Hematopoietic multipotent progenitor cell treated with erythropoietin and hydrocortisone succinate and interleukin-3 and kit ligand, for 8 days (in vitro differentiated cells): ENCODE measurements at regions not wholly inside any gene's neighbourhood (a gene's known extent, or its start where the extent isn't known, plus 50 kb on each side); places are given as distances from the start of the nearest gene placed in this dataset.

Experiments used
- DNase-seq: peaks from one replicate; pipeline ENCODE4 v3.0.0-alpha.2; 2015

DNA sequence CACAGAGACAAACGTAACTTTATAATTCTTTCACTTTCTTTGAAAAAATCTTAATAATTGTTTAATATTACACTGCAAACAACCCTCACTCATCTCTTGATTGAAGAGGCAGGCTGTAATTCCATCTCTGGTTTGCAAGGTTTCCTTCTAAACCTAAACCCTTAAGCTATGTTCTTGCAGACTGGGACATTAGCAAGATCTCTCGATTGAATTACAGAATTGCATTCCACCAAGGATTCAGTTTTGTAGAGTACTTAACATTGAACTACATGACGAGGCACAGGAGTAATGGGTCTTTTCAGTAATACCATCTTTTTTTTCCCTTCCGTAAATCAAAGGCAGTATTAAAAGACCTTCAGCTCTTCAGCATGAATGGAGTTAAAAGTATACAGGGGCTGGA is 111.6 kb upstream of the EEF1E1 start:
- DNase-seq: no peak

- no peak for DNase-seq
These were observed 110.5 kb upstream of the EEF1E1 start for GRCh38 chr6:8212720-8213434.

GRCh38 chr6:8207869-8208191 is 105.5 kb upstream of the EEF1E1 start:
- DNase-seq: no peak

DNA sequence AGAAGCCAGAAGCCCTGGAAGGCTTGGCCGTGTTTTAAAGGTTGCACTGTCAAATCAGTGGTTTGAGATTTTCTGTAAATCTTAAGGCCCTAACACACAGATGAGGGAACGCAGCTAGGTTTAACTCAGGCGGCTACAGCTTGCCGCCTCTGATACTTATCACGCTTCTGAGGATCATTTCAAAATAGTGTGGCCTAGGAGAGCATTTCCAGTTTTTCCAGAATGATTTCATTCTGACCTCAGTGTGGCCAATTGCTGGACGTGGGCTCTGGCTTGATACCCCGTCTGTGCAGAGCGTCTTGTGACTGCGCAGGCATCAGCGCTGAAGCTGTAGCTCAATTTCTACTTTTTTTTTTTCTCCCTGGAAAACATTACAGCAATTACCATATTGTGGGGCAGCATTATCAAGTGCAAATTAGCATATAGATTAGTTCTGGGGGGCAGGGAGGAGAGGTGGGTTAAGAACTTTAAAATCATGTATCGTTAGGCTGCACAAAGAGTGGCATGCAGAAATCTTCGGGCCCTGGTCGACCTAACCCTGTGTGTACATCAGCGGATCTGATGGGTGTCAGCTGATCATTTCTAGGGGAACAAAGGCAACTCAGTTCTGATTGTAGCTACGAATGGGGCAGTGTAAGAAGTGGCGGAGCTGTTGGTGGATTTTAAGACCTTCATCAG is 105.0 kb upstream of the EEF1E1 start:
- DNase-seq: no peak

DNA sequence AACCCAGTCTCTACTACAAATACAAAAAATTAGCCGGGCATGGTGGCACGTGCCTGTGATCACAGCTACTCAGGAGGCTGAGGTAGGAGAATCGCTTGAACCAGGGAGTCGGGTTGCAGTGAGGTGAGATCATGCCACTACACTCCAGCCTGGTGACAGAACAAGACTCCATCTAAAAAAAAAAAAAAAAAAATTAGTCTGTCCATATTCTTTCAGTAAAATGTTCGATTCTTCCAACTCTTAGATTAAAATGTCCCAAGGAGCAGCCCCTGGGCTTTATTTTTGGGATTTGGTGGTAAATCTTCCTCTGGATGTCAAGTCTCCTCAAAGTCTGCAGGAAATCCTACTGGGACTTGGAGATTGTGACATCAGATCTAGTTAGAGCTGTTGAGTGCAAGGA is 101.0 kb upstream of the EEF1E1 start:
- DNase-seq: no peak

GRCh38 chr6:8201679-8202078 is 99.3 kb upstream of the EEF1E1 start:
- no peak for DNase-seq

DNA sequence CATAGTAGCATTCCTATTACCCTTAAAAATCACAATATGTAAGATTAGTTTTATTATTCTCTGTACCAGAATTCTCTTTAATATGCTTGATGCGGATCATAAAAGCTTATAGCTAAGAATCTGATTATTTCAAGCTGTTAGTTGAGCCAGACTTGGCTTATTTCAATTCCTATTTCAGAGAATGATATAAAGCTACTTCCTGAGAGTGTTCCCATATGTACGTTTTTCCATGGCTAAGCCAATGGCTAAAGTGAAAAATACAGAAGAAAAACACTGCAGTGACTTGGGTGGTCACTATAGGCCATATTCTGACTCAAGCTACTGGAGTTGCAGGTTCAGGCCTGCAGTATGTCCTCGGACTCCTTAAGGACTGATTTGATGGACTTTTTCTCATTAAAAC is 97.9 kb upstream of the EEF1E1 start:
- DNase-seq: no peak

DNA sequence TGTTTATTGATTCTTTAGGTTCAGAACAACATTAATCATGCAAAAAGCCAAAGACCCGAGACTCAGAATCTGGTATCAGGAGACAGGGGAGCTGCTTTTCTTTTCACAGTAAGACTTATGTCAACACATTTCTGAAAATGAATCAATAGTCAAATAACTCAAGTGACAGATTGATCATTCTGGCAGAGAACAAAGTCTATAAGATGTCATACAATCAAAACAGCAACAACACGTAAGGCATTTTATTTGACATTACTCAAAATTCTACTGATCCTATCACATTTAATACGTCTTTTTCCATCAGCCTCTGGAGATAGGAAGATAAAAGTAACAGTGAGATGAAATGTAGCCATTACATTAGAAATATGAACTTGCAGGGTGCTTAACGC is 93.4 kb upstream of the EEF1E1 start:
- no peak for DNase-seq

- no peak for DNase-seq
These were observed 92.8 kb upstream of the EEF1E1 start for GRCh38 chr6:8195040-8195713.

DNA sequence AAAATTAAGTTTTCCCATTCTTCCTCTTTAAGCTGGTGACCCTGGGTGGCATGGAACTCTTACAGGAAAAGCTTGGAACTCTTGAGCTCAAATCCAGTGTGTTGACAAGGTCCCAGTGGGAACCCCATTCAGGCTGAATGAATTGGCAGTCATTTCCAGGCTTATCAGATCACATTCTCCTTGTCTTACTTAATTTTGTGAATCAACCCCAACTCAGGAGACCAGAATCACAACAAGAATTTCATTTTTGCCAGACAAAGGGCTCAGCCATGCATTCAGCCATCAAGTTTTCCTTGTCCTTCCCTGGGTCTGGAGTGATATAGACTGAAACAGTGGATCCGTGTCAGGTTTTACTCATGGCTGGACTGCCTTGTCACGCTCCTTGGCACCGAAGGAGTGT is 92.1 kb upstream of the EEF1E1 start:
- DNase-seq: no peak

DNA sequence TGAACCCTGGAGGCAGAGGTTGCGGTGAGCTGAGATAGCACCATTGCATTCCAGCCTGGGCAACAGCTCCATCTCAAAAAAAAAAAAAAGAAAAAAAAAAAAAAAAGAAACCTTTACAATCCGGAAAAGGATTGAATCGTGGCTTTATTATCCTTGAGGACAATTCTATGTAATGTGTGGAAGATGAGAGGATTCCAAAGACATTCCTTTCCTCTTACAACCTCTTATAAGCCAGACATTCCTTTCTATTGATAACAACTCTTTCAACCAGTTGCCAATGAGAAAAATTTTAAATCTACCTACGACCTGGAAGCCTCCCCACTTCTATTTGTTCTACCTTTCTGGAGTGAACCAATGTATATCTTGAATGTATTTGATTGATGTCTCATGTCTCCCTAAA is 91.2 kb upstream of the EEF1E1 start:
- DNase-seq: no peak

- DNase-seq: no peak
These were observed 90.2 kb upstream of the EEF1E1 start for GRCh38 chr6:8192597-8192996.

DNA sequence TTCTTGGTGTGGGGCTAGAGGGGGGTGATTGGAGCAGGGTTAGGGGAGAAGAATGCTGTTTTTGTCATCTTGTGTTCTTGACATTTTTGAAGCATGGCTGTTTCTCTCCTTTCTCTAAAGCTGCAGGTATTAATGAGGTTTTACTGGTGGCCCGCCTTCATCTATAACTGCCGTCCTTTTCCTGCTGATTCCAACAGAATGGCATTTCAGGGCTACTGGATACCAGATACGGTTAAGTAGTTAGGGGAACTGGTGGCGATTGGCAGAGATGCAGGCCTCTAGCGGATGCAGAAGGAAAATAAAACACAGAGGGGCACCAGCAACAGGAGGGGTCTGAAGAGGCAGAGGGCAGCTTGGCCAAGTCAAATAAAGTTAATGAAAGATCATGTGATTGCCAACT is 89.7 kb upstream of the EEF1E1 start:
- DNase-seq: no peak

DNA sequence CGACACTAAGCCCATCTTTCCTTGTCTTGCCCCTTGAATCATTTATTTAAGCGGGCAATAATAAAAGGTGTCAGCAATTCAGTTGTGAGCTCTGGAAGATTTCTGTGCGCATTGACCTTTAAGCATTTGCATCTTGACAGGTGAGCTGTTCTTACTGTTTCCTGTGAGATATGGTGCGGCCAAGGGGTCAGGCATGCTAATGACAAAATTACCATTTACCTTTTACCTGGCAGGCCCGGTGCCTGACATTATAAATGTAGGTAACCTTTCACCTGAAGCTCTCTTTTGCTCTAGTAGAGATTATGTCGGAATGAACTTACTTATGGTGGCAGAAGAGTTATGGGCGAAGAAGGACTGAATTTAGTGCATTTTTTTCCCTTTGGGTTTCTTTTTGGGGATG is 89.3 kb upstream of the EEF1E1 start:
- no peak for DNase-seq

GRCh38 chr6:8187209-8187608 is 84.9 kb upstream of the EEF1E1 start:
- DNase-seq: no peak

- DNase-seq: no peak
These were observed 80.7 kb upstream of the EEF1E1 start for GRCh38 chr6:8182902-8183665.

- DNase-seq: no peak
These were observed 79.8 kb upstream of the EEF1E1 start for GRCh38 chr6:8181951-8182845.

DNA sequence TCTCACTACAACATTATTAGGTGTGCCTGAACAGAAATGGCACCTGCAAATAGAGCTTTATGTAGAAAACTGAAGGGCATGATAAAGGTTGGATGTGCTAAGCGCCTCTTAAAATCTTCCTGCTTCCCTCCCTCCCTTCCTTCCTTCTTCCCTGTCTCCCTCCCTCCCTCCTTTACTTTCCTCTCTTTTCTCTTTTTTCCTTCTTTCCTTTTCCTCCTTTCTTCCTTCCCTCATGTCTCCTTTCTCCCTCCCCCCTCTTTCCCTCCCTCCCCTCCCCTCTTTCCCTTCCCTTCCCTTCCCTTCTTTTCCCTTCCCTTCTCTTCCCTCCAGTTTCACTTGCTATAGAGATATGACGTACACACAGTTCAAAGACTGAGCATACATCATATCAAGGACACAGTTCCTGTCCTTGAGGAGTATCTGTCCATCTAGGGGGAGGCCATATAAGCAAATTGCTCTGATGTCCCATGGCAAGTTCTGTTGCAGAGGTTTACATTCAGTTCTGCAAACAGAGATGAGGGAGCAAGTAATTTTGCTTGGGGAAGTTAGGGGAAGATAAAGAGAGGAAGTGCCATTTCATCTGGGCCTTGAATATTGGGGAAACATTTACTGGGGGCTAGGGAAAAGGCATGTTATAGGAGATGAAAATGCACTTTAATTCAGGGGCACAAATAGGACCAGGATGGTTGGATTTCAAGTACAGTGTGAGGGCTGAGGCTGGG is 79.0 kb upstream of the EEF1E1 start:
- no peak for DNase-seq

GRCh38 chr6:8180327-8181159 is 78.2 kb upstream of the EEF1E1 start:
- no peak for DNase-seq

DNA sequence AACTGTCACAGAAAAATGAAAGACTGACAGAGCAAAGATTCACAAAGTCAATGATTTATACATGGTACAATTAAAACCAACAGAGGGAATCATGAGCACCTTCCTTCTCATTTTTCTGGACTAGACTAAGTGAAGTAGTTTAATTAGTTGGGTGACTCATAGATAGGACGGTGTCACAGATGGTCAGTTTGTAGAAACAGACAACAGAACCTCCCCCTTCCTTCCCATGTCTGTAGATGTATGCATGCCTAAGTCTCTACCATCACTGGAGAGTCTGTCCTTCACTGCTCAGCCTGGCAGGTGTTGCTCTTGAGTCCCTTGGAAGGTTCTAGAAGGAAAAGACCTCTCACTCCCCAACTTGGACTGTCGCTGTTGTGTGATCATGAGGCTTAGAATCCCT is 75.4 kb upstream of the EEF1E1 start:
- DNase-seq: no peak
